HepG2 (cell line): ENCODE measurements at regions not wholly inside any gene's neighbourhood (a gene's known extent, or its start where the extent isn't known, plus 50 kb on each side); places are given as distances from the start of the nearest gene placed in this dataset.

Source experiments
- ATAC-seq: fragments of 200-7000 bp; cut with Tn5 transposase; 3 replicates; pipeline ENCODE4 v1.9.1; 2020; ENCODE audit warnings: mild to moderate bottlenecking, moderate library complexity
- BruUV-seq: library from RNA; stranded (reverse); fragments of 400-500 nt; replicated peaks from 2 replicates; lab custom pipeline; 2021; lab: Mats Ljungman, UMichigan
- CTCF ChIA-PET: fragments of 300-600 bp; formaldehyde crosslinking; extraction: SDS; loops from one replicate; lab custom pipeline; 2021; ENCODE audit warnings: low total read pairs, inconsistent platforms, low intra/inter-chr PET ratio; lab: Yijun Ruan, JAX
- POLR2A ChIA-PET: fragments of 350-600 bp; sonication (Branson Sonifier 250); formaldehyde crosslinking; loops from one replicate; lab custom pipeline; 2020; ENCODE audit warnings: antibody characterized with exemption, inconsistent platforms; lab: Yijun Ruan, JAX
- DNase-seq: peaks from one replicate; pipeline ENCODE4 v3.0.0-alpha.2; 2015; ENCODE audit warnings: low spot score
- FAIRE-seq: peaks from 3 replicates; lab custom pipeline; 2011; peaks lifted over from hg19 to GRCh38; lab: Jason Lieb, UNC
- H2AFZ ChIP-seq: one replicate; pipeline ENCODE4 v1.6.1; 2011; ENCODE audit warnings: low read length, inconsistent platforms
- H3K27ac ChIP-seq: fragments of 300-600 bp; 3 replicates; pipeline ENCODE4 v1.8.0; 2011; ENCODE audit warnings: mixed run types, mild to moderate bottlenecking, mixed read lengths, low read length, inconsistent platforms; ENCODE audit not compliant: insufficient read depth; ENCODE audit errors: extremely low read length
- H3K27me3 ChIP-seq, 2 experiments: fragments of 200-600 bp in 1 of 2; 2 replicates in 1 of 2; 3 replicates in 1 of 2; pipeline versions ENCODE4 v1.6.0 to v1.8.0; 2011; ENCODE audit warnings: low read length in 2 of 2, mild to moderate bottlenecking in 2 of 2, moderate library complexity in 2 of 2, inconsistent platforms in 1 of 2; ENCODE audit not compliant: insufficient read depth in 2 of 2, control insufficient read depth in 1 of 2
- H3K36me3 ChIP-seq, 2 experiments: fragments of 200-600 bp in 1 of 2; replicated peaks in 1 of 2; 2 replicates in 1 of 2; 3 replicates in 1 of 2; pipeline versions ENCODE4 v1.5.1 to v1.8.0; 2011; ENCODE audit warnings: low read length in 2 of 2, inconsistent platforms in 1 of 2; ENCODE audit not compliant: insufficient read depth in 2 of 2, control insufficient read depth in 1 of 2
- H3K4me1 ChIP-seq: 2 replicates; pipeline ENCODE4 v1.5.1; 2012; ENCODE audit warnings: low read length, inconsistent platforms; ENCODE audit not compliant: insufficient read depth
- H3K4me2 ChIP-seq: 2 replicates; pipeline ENCODE4 v1.6.0; 2011; ENCODE audit warnings: low read depth, low read length, inconsistent platforms
- H3K4me3 ChIP-seq, 3 experiments: fragments of 200-600 bp in 1 of 3; sonication (generic), shearing (Covaris generic) in 1 of 3; replicated peaks in 1 of 3; 2 replicates each; pipeline ENCODE4 v1.5.1; 2011 to 2016; ENCODE audit warnings: low read length in 3 of 3, inconsistent platforms in 2 of 3, low read depth in 2 of 3, mild to moderate bottlenecking in 2 of 3, control low read depth in 1 of 3, mixed read lengths in 1 of 3; ENCODE audit not compliant: insufficient read depth in 1 of 3
- H3K79me2 ChIP-seq: one replicate; pipeline ENCODE4 v1.6.1; 2011; ENCODE audit warnings: low read length, inconsistent platforms; ENCODE audit not compliant: insufficient read depth
- H3K9ac ChIP-seq: 2 replicates; pipeline ENCODE4 v1.6.0; 2011; ENCODE audit warnings: mild to moderate bottlenecking, low read depth, low read length, inconsistent platforms; ENCODE audit not compliant: insufficient read depth
- H3K9me3 ChIP-seq: 2 replicates; pipeline ENCODE4 v1.5.1; 2012; ENCODE audit warnings: mild to moderate bottlenecking, low read length
- H4K20me1 ChIP-seq: 2 replicates; pipeline ENCODE4 v1.6.0; 2011; ENCODE audit warnings: inconsistent platforms, mild to moderate bottlenecking, low read length, moderate library complexity; ENCODE audit not compliant: insufficient read depth
- HDAC6 ChIP-seq: fragments of 200-600 bp; sonication (generic); IDR thresholded peaks from 2 replicates; pipeline ENCODE4 v1.7.0; 2017; ENCODE audit warnings: mild to moderate bottlenecking, antibody characterized with exemption, low read length, low read depth
- NONO ChIP-seq, 2 experiments: fragments of 450-650 bp in 1 of 2; sonication (generic) in 1 of 2; formaldehyde crosslinking in 1 of 2; IDR thresholded peaks in 1 of 2; conservative IDR thresholded peaks in 1 of 2; 2 replicates each; pipeline versions ENCODE4 v1.6.1 to v1.8.0; 2017 to 2022; ENCODE audit warnings: mild to moderate bottlenecking in 1 of 2, missing genetic modification reagents in 1 of 2, moderate library complexity in 1 of 2
- STAT5B ChIP-seq: sonication (generic); formaldehyde crosslinking; IDR thresholded peaks from 2 replicates; pipeline ENCODE4 v1.4.0; 2020; ENCODE audit warnings: missing genetic modification reagents
- TRIM22 ChIP-seq: fragments of 450-650 bp; IDR thresholded peaks from 2 replicates; pipeline ENCODE4 v1.6.1; 2017
- ZFP36L1 ChIP-seq: sonication (generic); formaldehyde crosslinking; IDR thresholded peaks from 2 replicates; pipeline ENCODE4 v1.8.0; 2022; ENCODE audit warnings: mild to moderate bottlenecking, missing genetic modification reagents, moderate library complexity
- ZNF280D ChIP-seq: sonication (generic); formaldehyde crosslinking; IDR thresholded peaks from 2 replicates; pipeline ENCODE4 v1.5.1; 2020; ENCODE audit warnings: mild to moderate bottlenecking, missing genetic modification reagents
- ZNF335 ChIP-seq: sonication (generic); formaldehyde crosslinking; IDR thresholded peaks from 2 replicates; pipeline ENCODE4 v1.4.0; 2020; ENCODE audit warnings: missing genetic modification reagents
- ZNF547 ChIP-seq: sonication (generic); formaldehyde crosslinking; IDR thresholded peaks from 2 replicates; pipeline ENCODE4 v1.5.1; 2020; ENCODE audit warnings: mild to moderate bottlenecking, missing genetic modification reagents
- ZXDC ChIP-seq: sonication (generic); formaldehyde crosslinking; IDR thresholded peaks from 2 replicates; pipeline ENCODE4 v1.5.0; 2020; ENCODE audit warnings: mild to moderate bottlenecking, missing genetic modification reagents
- WGBS: methylation state at CpG from one replicate; pipeline ENCODE4 v1.1.6; 2017; ENCODE audit warnings: low lambda C conversion rate; 5-methylcytosine and 5-hydroxymethylcytosine counted together
- in situ Hi-C: cut with HindIII; loops from 2 replicates; pipeline ENCODE4 v1.10.0; 2017; ENCODE audit warnings: low pct_unique_long_range_greater_than_20kb; ENCODE audit not compliant: extremely low pct_ligation_motif_present
- intact Hi-C: fragments of 100-400 bp; cut with micrococcal nuclease; formaldehyde crosslinking; loops from one replicate; pipeline ENCODE4 v1.10.0; 2022; ENCODE audit not compliant: unreplicated experiment
- TF ChIP-seq, protein P1 (sequence below): sonication (generic); formaldehyde crosslinking; IDR thresholded peaks from 2 replicates; pipeline ENCODE4 v1.8.0; 2022; ENCODE audit warnings: mild to moderate bottlenecking, missing genetic modification reagents, borderline replicate concordance
- TF ChIP-seq, protein P2 (sequence below), 2 experiments: IDR thresholded peaks; 2 replicates each; pipeline ENCODE4 v1.6.1; 2011 to 2012; ENCODE audit warnings: low read length in 2 of 2, borderline replicate concordance in 1 of 2, low read depth in 1 of 2, mild to moderate bottlenecking in 1 of 2, moderate library complexity in 1 of 2

GRCh38 chr6:84897988-84898594 lies 133.7 kb upstream of the TBX18 start:
- no peaks in the 10 kb centered on the region for H3K36me3 ChIP-seq
- ATAC-seq (no peak), FAIRE-seq (no peak), DNase-seq (no peak)
- H2AFZ ChIP-seq = no peak overlapping the region
- no TSS peak for BruUV-seq
- no peak overlapping the region for H3K4me3 ChIP-seq
- POLR2A ChIA-PET = no interaction called here
- H3K4me2 ChIP-seq = no peak overlapping the region
- CTCF ChIA-PET = no interaction called here
- intact Hi-C loops (no loop called here), in situ Hi-C loops (no loop called here)
- H3K27me3 ChIP-seq = no peaks in the 10 kb centered on the region
- no peaks in the 10 kb centered on the region for H3K9me3 ChIP-seq
- H4K20me1 ChIP-seq = no peaks in the 10 kb centered on the region
- H3K27ac ChIP-seq = no peak overlapping the region
- H3K4me1 ChIP-seq = no peaks in the 10 kb centered on the region
- no peaks in the 10 kb centered on the region for H3K79me2 ChIP-seq
- 14% methylated on average over 3 of the region's 3 CpGs for WGBS
- H3K9ac ChIP-seq = no peak overlapping the region
- TF ChIP-seq NONO (IDR thresholded peaks at IDR 0.05) = no peak
- no peak for TF ChIP-seq NONO (CRISPR knock-in tag; conservative IDR thresholded peaks at IDR 0.05)
- TF ChIP-seq ZXDC (CRISPR knock-in tag) = no peak
- TF ChIP-seq, protein P1, sequence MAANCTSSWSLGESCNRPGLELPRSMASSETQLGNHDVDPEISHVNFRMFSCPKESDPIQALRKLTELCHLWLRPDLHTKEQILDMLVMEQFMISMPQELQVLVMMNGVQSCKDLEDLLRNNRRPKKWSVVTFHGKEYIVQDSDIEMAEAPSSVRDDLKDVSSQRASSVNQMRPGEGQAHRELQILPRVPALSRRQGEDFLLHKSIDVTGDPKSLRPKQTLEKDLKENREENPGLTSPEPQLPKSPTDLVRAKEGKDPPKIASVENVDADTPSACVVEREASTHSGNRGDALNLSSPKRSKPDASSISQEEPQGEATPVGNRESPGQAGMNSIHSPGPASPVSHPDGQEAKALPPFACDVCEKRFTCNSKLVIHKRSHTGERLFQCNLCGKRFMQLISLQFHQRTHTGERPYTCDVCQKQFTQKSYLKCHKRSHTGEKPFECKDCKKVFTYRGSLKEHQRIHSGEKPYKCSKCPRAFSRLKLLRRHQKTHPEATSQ (CRISPR knock-in tag) = no peak
- TF ChIP-seq HDAC6 = no peak
- no peak for TF ChIP-seq ZNF547
- TF ChIP-seq, protein P2, sequence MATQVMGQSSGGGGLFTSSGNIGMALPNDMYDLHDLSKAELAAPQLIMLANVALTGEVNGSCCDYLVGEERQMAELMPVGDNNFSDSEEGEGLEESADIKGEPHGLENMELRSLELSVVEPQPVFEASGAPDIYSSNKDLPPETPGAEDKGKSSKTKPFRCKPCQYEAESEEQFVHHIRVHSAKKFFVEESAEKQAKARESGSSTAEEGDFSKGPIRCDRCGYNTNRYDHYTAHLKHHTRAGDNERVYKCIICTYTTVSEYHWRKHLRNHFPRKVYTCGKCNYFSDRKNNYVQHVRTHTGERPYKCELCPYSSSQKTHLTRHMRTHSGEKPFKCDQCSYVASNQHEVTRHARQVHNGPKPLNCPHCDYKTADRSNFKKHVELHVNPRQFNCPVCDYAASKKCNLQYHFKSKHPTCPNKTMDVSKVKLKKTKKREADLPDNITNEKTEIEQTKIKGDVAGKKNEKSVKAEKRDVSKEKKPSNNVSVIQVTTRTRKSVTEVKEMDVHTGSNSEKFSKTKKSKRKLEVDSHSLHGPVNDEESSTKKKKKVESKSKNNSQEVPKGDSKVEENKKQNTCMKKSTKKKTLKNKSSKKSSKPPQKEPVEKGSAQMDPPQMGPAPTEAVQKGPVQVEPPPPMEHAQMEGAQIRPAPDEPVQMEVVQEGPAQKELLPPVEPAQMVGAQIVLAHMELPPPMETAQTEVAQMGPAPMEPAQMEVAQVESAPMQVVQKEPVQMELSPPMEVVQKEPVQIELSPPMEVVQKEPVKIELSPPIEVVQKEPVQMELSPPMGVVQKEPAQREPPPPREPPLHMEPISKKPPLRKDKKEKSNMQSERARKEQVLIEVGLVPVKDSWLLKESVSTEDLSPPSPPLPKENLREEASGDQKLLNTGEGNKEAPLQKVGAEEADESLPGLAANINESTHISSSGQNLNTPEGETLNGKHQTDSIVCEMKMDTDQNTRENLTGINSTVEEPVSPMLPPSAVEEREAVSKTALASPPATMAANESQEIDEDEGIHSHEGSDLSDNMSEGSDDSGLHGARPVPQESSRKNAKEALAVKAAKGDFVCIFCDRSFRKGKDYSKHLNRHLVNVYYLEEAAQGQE (IDR thresholded peaks at IDR 0.05; ENCODE audit: borderline replicate concordance in 1 of 2, low read depth in 1 of 2, low read length in 2 of 2) = no peak
- no peak for TF ChIP-seq ZNF335 (CRISPR knock-in tag)
- no peak for TF ChIP-seq STAT5B (CRISPR knock-in tag)
- no peak for TF ChIP-seq ZNF280D (CRISPR knock-in tag)
- no peak for TF ChIP-seq TRIM22
- TF ChIP-seq ZFP36L1 (CRISPR knock-in tag) = no peak
